ENCODE measurements at regions not wholly inside any gene's neighbourhood (a gene's known extent, or its start where the extent isn't known, plus 50 kb on each side); places are given as distances from the start of the nearest gene placed in this dataset.

- no peaks in the 10 kb centered on the region for H3K4me1 ChIP-seq (ENCODE audit: insufficient read depth, low read length, poor library complexity, severe bottlenecking)
- ChIA-PET POLR2A (no interaction called here), CTCF (ENCODE audit: unreplicated experiment) (no interaction called here)
- no peaks in the 10 kb centered on the region for H3K9me3 ChIP-seq (ENCODE audit: low read length)
- H3K79me2 ChIP-seq (ENCODE audit: insufficient read depth, low read depth, low read length), result no peaks in the 10 kb centered on the region
- H3K4me2 ChIP-seq (ENCODE audit: low read length), result no peak overlapping the region
- intact Hi-C loops (cut with micrococcal nuclease; ENCODE audit: unreplicated experiment), result no loop called here
- H2AFZ ChIP-seq (ENCODE audit: low read length), result no peak overlapping the region
- H4K20me1 ChIP-seq (ENCODE audit: insufficient read depth, low read length), result no peaks in the 10 kb centered on the region
- H3K27ac ChIP-seq (ENCODE audit: low read depth, low read length, poor library complexity, severe bottlenecking), result no peak overlapping the region
- TF ChIP-seq CTCF (conservative IDR thresholded peaks at IDR 0.05; ENCODE audit: low read length), result no peak
- no peak for TF ChIP-seq EZH2phosphoT487 (IDR thresholded peaks at IDR 0.05; ENCODE audit: borderline replicate concordance, low read depth, low read length)
- H3K36me3 ChIP-seq (ENCODE audit: insufficient read depth, low read length), result no peaks in the 10 kb centered on the region
- H3K9me2 ChIP-seq (ENCODE audit: insufficient read depth, low read length), result no peaks in the 10 kb centered on the region
- H3K4me3 ChIP-seq (ENCODE audit: low read depth, low read length, poor library complexity, severe bottlenecking), result no peak overlapping the region
- no peak for DNase-seq (ENCODE audit: low spot score)
- no TSS peak for BruUV-seq (replicated peaks)
These were observed 793.8 kb downstream of the SORCS1 start for GRCh38 chr10:106370751-106371150.

DNA sequence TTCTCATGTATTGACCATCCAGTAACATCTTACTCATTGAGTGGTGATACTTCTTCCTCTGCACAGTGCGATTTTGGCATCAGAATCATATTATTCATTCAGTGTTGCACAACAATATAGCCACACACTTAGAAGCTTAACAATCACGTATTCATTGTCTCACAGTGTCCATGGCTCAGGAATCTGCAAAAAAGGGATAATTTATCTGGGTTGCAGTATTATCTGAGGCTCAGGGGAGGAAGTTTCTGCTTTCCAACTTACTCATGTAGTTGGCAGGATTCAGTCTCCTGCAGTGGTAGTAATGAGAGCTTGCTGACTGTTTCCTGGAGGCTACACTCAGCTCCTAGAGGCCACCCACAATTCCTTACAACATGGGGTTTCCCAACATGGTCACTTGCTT is 803.6 kb downstream of the SORCS1 start:
- H3K4me1 ChIP-seq (ENCODE audit: insufficient read depth, low read length, poor library complexity, severe bottlenecking), result no peaks in the 10 kb centered on the region
- no peaks in the 10 kb centered on the region for H3K9me3 ChIP-seq (ENCODE audit: low read length)
- H3K4me2 ChIP-seq (ENCODE audit: low read length), result no peak overlapping the region
- TF ChIP-seq CTCF (conservative IDR thresholded peaks at IDR 0.05; ENCODE audit: low read length) (no peak), EZH2phosphoT487 (IDR thresholded peaks at IDR 0.05; ENCODE audit: borderline replicate concordance, low read depth, low read length) (no peak)
- DNase-seq (ENCODE audit: low spot score), result no peak
- no peak overlapping the region for H3K27ac ChIP-seq (ENCODE audit: low read depth, low read length, poor library complexity, severe bottlenecking)
- H3K79me2 ChIP-seq (ENCODE audit: insufficient read depth, low read depth, low read length), result no peaks in the 10 kb centered on the region
- CTCF ChIA-PET (ENCODE audit: unreplicated experiment), result no interaction called here
- H4K20me1 ChIP-seq (ENCODE audit: insufficient read depth, low read length), result no peaks in the 10 kb centered on the region
- H3K36me3 ChIP-seq (ENCODE audit: insufficient read depth, low read length), result no peaks in the 10 kb centered on the region
- H3K4me3 ChIP-seq (ENCODE audit: low read depth, low read length, poor library complexity, severe bottlenecking), result no peak overlapping the region
- H3K9me2 ChIP-seq (ENCODE audit: insufficient read depth, low read length), result no peaks in the 10 kb centered on the region
- H2AFZ ChIP-seq (ENCODE audit: low read length), result no peak overlapping the region
- intact Hi-C loops (cut with micrococcal nuclease; ENCODE audit: unreplicated experiment), result no loop called here
- BruUV-seq (replicated peaks), result no TSS peak
- POLR2A ChIA-PET, result no interaction called here

DNA sequence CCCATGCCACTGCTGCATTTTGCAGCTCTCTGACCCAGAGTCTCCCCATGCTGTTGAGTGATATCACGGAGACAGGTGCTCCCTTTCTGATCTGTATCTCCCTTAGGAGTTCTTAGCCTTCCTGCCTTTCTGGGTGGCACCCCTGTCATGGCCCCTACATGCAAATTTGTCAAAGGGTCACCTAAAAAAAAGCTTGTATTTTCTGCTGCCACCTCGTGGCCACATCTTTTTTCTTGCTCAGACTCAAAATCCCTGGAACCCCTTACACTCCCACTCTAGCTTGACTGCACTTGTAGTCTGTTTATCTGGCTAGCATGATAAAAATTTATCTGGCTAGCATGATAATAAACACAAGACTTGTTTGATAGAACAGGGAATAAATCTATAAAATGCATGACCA is 809.1 kb downstream of the SORCS1 start:
- H2AFZ ChIP-seq (ENCODE audit: low read length), result no peak overlapping the region
- intact Hi-C loops (cut with micrococcal nuclease; ENCODE audit: unreplicated experiment), result no loop called here
- no peaks in the 10 kb centered on the region for H3K79me2 ChIP-seq (ENCODE audit: insufficient read depth, low read depth, low read length)
- no peaks in the 10 kb centered on the region for H4K20me1 ChIP-seq (ENCODE audit: insufficient read depth, low read length)
- H3K4me1 ChIP-seq (ENCODE audit: insufficient read depth, low read length, poor library complexity, severe bottlenecking), result no peaks in the 10 kb centered on the region
- H3K4me2 ChIP-seq (ENCODE audit: low read length), result no peak overlapping the region
- H3K4me3 ChIP-seq (ENCODE audit: low read depth, low read length, poor library complexity, severe bottlenecking), result no peak overlapping the region
- no peaks in the 10 kb centered on the region for H3K36me3 ChIP-seq (ENCODE audit: insufficient read depth, low read length)
- POLR2A ChIA-PET, result interaction anchor here (0.5 to 0.6 kb wide), 2 partner anchors 49 to 597 kb away, joined by 3 to 4 read pairs; no protein-coding TSS in a partner anchor
- CTCF ChIA-PET (ENCODE audit: unreplicated experiment), result no interaction called here
- no peak for DNase-seq (ENCODE audit: low spot score)
- no peaks in the 10 kb centered on the region for H3K9me2 ChIP-seq (ENCODE audit: insufficient read depth, low read length)
- no peak overlapping the region for H3K27ac ChIP-seq (ENCODE audit: low read depth, low read length, poor library complexity, severe bottlenecking)
- TF ChIP-seq CTCF (conservative IDR thresholded peaks at IDR 0.05; ENCODE audit: low read length) (peak; percentile 70), EZH2phosphoT487 (IDR thresholded peaks at IDR 0.05; ENCODE audit: borderline replicate concordance, low read depth, low read length) (no peak)
- no peaks in the 10 kb centered on the region for H3K9me3 ChIP-seq (ENCODE audit: low read length)
- BruUV-seq (replicated peaks), result no TSS peak
